Osteocyte (in vitro differentiated cells): ENCODE measurements at regions not wholly inside any gene's neighbourhood (a gene's known extent, or its start where the extent isn't known, plus 50 kb on each side); places are given as distances from the start of the nearest gene placed in this dataset.
"Not testable (repeated sequence)": the region's sequence is repeated elsewhere in the genome, so short reads cannot be mapped to it uniquely, and the experiment has no call there.

Source experiments
- DNase-seq: peaks from one replicate; pipeline ENCODE4 v3.0.0; 2021; ENCODE audit warnings: mixed read lengths; ENCODE audit not compliant: unreplicated experiment; ENCODE audit errors: extremely low spot score
- H3K27ac Mint-ChIP-seq: one replicate; pipeline ENCODE4 v1.8.0; 2021; ENCODE audit warnings: mild to moderate bottlenecking, mixed read lengths; ENCODE audit not compliant: unreplicated experiment
- H3K27me3 Mint-ChIP-seq: one replicate; pipeline ENCODE4 v1.8.0; 2021; ENCODE audit warnings: mixed read lengths; ENCODE audit not compliant: unreplicated experiment
- H3K36me3 Mint-ChIP-seq: one replicate; pipeline ENCODE4 v1.8.0; 2021; ENCODE audit warnings: mixed read lengths; ENCODE audit not compliant: unreplicated experiment
- H3K4me1 Mint-ChIP-seq: one replicate; pipeline ENCODE4 v1.8.0; 2021; ENCODE audit warnings: mixed read lengths; ENCODE audit not compliant: unreplicated experiment
- H3K4me3 Mint-ChIP-seq: one replicate; pipeline ENCODE4 v1.8.0; 2021; ENCODE audit warnings: mild to moderate bottlenecking, moderate library complexity, mixed read lengths; ENCODE audit not compliant: unreplicated experiment
- H3K9me3 Mint-ChIP-seq: one replicate; pipeline ENCODE4 v1.8.0; 2021; ENCODE audit warnings: mixed read lengths; ENCODE audit not compliant: unreplicated experiment

DNA sequence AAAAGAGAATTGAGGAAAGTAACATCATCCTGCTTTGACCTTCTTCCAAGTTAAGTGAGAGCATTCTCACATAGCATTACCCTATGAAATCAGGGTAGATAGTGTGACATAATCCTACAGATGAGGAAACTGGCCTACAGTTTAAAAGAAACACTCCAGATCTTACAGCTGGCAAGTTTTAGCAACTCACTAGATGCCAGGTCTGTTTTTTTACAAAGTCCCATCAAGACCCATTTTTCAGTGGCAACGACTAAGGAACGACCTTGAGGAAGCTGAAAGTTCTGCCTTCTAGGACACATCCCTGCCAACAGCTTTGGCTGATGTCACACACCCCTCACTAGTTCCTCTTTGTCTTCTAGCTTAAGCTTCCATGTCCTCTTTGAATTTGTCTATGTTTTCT lies 92.7 kb downstream of the ATP6V0E2 start:
- DNase-seq, H3K4me1 Mint-ChIP-seq, H3K9me3 Mint-ChIP-seq, H3K4me3 Mint-ChIP-seq, H3K27ac Mint-ChIP-seq, H3K36me3 Mint-ChIP-seq: not testable (repeated sequence)
- peaks cover 12% of the 10 kb centered on the region for H3K27me3 Mint-ChIP-seq

DNA sequence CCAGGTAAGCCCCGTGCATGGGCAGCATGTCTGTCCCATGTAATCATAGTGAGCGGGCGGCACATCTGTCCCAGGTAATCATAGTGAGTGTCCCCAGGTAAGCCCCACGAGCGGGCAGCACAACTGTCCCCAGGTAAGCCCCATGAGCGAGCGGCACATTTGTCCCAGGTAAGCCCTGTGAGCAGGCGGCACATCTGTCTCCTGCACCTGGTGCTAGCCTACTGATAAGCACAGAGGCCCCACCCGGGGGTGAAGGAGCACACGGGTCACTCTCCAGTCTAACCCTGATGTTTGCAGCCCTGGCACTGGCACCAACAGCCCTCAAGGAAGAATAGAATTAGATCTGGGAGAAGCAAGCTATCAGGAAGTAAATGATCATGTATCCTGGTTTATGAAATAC lies 99.2 kb downstream of the ATP6V0E2 start:
- H3K4me3 Mint-ChIP-seq, H3K27ac Mint-ChIP-seq, H3K9me3 Mint-ChIP-seq, H3K36me3 Mint-ChIP-seq, DNase-seq, H3K4me1 Mint-ChIP-seq: not testable (repeated sequence)
- peaks cover 27% of the 10 kb centered on the region for H3K27me3 Mint-ChIP-seq

DNA sequence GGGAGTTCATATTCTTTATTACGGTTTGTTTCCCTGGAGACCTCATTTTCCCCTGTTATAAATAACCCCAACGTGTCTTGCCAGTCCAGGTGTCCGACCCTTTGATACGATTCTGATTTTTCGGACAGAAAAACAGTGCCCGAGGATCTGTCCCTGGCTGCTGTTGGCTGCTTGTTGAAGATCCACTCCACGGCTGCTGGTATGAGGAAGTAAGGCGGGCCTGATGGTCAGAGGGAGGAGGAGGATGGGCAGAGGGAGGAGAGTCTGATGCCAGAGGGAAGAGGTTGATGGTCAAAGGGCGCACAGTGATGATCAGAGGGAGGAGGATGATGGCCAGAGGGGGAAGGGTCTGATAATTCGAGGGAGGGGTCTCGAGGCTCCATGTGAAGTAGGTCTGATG lies 99.9 kb downstream of the ATP6V0E2 start:
- H3K27me3 Mint-ChIP-seq, result peaks cover 27% of the 10 kb centered on the region
- DNase-seq, H3K4me3 Mint-ChIP-seq, H3K27ac Mint-ChIP-seq, H3K9me3 Mint-ChIP-seq, H3K4me1 Mint-ChIP-seq, H3K36me3 Mint-ChIP-seq: not testable (repeated sequence)

GRCh38 chr7:149975608-149976007 lies 101.8 kb downstream of the ATP6V0E2 start:
- not testable (repeated sequence) for H3K9me3 Mint-ChIP-seq, H3K4me3 Mint-ChIP-seq, DNase-seq, H3K36me3 Mint-ChIP-seq, H3K27ac Mint-ChIP-seq, H3K4me1 Mint-ChIP-seq
- H3K27me3 Mint-ChIP-seq, result peaks cover 25% of the 10 kb centered on the region

- not testable (repeated sequence) for H3K36me3 Mint-ChIP-seq, H3K4me3 Mint-ChIP-seq, DNase-seq, H3K9me3 Mint-ChIP-seq, H3K27ac Mint-ChIP-seq, H3K4me1 Mint-ChIP-seq
- H3K27me3 Mint-ChIP-seq, result peaks cover 27% of the 10 kb centered on the region
Observed at GRCh38 chr7:149978537-149978936, 104.8 kb downstream of the ATP6V0E2 start.

DNA sequence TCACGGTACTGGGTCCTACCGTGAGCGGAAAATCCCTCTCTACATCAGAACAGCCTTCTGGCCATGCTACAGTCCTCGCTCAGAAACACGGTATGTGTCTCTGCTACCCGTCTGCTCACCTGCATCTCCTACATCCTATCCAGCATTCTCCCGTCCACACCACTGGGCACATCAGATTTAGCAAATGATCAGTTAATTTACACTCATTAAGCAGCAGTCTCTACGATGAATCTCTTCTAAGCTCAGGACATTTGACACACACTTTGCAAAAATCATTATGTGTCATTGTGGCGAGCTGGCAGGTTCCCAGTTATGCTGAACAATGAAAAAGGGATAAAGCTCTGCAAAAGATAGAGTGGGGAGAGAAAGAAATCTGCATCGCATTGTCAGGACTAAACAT lies 105.2 kb downstream of the ATP6V0E2 start:
- H3K27me3 Mint-ChIP-seq, result peaks cover 27% of the 10 kb centered on the region
- not testable (repeated sequence) for H3K36me3 Mint-ChIP-seq, H3K27ac Mint-ChIP-seq, H3K4me3 Mint-ChIP-seq, H3K4me1 Mint-ChIP-seq, DNase-seq, H3K9me3 Mint-ChIP-seq

- H3K9me3 Mint-ChIP-seq, H3K27ac Mint-ChIP-seq, H3K4me1 Mint-ChIP-seq, H3K36me3 Mint-ChIP-seq, DNase-seq, H3K4me3 Mint-ChIP-seq: not testable (repeated sequence)
- H3K27me3 Mint-ChIP-seq, result peaks cover 12% of the 10 kb centered on the region
Observed at GRCh38 chr7:149982537-149983112, 108.9 kb downstream of the ATP6V0E2 start.

- not testable (repeated sequence) for H3K27ac Mint-ChIP-seq, H3K9me3 Mint-ChIP-seq, H3K4me3 Mint-ChIP-seq, DNase-seq, H3K36me3 Mint-ChIP-seq, H3K4me1 Mint-ChIP-seq
- peaks cover 15% of the 10 kb centered on the region for H3K27me3 Mint-ChIP-seq
Observed at GRCh38 chr7:149986866-149987265, 113.1 kb downstream of the ATP6V0E2 start.

GRCh38 chr7:149991652-149992302 lies 118.0 kb downstream of the ATP6V0E2 start:
- H3K4me3 Mint-ChIP-seq, H3K27ac Mint-ChIP-seq, H3K4me1 Mint-ChIP-seq, H3K9me3 Mint-ChIP-seq, DNase-seq, H3K36me3 Mint-ChIP-seq: not testable (repeated sequence)
- peaks cover 11% of the 10 kb centered on the region for H3K27me3 Mint-ChIP-seq

DNA sequence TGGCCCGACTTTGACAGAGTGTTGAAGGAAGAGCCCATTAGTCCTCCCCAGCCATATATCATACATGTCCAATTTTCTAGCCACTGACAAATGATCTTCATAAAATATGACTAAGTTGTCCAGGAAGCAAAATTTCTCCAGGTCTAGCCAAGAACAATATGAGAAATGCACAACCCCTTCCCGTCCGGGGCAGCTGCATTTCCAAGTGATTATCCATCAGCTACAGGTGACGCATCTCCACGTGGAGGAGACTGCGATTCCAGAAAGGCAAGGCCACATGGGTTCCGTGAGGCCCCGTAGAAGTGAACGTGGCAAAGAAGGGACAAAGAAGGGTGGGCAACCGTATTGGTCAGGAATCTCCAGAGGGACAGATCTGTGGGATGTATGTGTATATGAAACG lies 118.6 kb downstream of the ATP6V0E2 start:
- H3K27me3 Mint-ChIP-seq, result peaks cover 11% of the 10 kb centered on the region
- not testable (repeated sequence) for H3K27ac Mint-ChIP-seq, H3K9me3 Mint-ChIP-seq, H3K4me1 Mint-ChIP-seq, H3K4me3 Mint-ChIP-seq, DNase-seq, H3K36me3 Mint-ChIP-seq

DNA sequence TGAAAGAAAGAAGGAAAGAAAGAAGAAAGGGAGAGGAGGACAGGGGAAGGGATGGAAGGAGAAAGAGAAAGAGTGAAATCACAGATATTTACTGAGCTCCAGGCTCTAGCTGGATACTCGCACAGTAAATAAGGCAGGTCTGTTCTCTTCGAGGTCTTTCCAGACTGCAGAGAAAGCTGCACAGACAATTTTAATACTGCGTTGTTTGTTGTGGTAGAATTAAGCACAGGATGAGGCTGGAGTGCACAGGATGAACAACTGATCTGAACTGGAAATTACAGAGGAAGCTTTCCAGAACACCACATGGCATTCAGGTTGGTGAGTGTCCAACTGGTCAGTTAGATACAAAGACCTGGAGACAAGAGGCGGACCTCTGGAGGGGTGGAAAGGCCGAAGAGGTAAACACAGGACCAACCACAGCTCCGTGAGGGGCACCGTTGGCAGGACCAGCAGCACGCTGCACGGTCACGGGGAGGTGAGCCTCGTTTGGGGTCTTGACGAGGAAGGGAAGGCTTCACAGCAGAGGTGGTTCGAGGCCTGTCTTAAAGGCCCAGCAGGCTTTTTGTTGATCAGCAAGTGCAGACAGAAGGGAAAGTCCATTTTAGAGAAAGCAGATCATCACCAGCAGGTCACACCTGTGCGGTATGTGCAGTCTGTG lies 121.7 kb downstream of the ATP6V0E2 start:
- not testable (repeated sequence) for H3K4me3 Mint-ChIP-seq, H3K27me3 Mint-ChIP-seq

More for the DNA sequence above, 121.7 kb downstream of the ATP6V0E2 start:
- not testable (repeated sequence) for H3K27ac Mint-ChIP-seq, H3K36me3 Mint-ChIP-seq, H3K9me3 Mint-ChIP-seq, H3K4me1 Mint-ChIP-seq, DNase-seq
